Epithelial cell of esophagus (primary cell): ENCODE measurements at regions not wholly inside any gene's neighbourhood (a gene's known extent, or its start where the extent isn't known, plus 50 kb on each side); places are given as distances from the start of the nearest gene placed in this dataset.
"Not testable (repeated sequence)": the region's sequence is repeated elsewhere in the genome, so short reads cannot be mapped to it uniquely, and the experiment has no call there.

Experiments
- DNase-seq: peaks from one replicate; pipeline ENCODE4 v3.0.0; 2010; ENCODE audit warnings: low read depth
- H3K4me3 ChIP-seq: 2 replicates; pipeline ENCODE4 v1.5.1; 2011; ENCODE audit warnings: mild to moderate bottlenecking, low read length, control low read depth
- TF ChIP-seq, protein P1 (sequence below): IDR thresholded peaks from 2 replicates; pipeline ENCODE4 v1.5.1; 2011; ENCODE audit warnings: low read depth, mild to moderate bottlenecking, low read length, control low read depth, inconsistent platforms; ENCODE audit not compliant: insufficient read depth; ENCODE audit errors: missing control alignments

DNA sequence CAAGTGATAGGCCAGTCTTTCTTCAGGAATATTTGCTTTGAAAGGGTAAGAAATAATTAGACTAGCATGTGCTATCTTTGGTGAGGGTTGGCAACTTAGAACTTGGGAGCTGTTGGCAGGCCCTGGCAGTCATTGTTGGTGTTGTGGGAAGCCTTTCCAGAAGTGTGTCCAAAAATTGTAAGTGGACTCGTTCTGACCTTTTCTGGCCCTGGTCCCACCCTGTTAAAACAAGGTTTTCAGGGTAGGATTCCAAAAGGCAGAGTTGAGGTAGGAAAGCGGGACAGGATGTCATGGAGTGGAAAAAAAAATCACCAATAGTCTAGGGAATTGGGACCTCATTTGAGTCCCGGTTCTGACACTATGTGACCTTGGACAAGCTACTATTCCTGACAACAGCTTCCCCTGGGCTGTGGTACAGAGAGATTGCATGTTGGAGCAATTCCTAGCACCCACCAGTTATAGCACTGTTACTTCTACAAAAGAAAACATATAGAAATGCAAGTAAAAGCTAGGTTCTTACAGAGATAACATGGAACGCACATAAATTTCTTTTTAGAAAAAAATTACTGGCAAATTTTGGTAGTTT is 299.3 kb upstream of the DDI1 start:
- TF ChIP-seq, protein P1, sequence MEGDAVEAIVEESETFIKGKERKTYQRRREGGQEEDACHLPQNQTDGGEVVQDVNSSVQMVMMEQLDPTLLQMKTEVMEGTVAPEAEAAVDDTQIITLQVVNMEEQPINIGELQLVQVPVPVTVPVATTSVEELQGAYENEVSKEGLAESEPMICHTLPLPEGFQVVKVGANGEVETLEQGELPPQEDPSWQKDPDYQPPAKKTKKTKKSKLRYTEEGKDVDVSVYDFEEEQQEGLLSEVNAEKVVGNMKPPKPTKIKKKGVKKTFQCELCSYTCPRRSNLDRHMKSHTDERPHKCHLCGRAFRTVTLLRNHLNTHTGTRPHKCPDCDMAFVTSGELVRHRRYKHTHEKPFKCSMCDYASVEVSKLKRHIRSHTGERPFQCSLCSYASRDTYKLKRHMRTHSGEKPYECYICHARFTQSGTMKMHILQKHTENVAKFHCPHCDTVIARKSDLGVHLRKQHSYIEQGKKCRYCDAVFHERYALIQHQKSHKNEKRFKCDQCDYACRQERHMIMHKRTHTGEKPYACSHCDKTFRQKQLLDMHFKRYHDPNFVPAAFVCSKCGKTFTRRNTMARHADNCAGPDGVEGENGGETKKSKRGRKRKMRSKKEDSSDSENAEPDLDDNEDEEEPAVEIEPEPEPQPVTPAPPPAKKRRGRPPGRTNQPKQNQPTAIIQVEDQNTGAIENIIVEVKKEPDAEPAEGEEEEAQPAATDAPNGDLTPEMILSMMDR = no peak
- no peak overlapping the region for H3K4me3 ChIP-seq
- no peak for DNase-seq

DNA sequence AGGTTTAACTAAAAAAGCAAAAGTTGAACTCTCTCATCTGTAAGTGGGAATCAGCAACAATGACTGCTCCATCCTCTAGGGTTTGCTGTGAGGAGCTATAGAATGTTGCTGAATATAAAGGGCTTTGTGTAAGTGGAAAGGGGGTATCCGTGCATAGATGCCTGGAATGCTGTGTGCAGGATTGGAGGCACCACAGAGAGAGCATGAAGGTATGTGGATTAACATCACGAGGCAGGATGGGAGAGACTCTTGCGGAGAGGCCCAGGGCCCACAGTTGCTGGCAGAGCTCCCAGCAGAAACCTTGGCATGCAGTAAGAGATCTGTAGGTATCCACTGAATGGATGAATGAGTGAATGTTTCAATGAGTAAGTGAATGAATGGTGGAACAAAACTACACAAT is 298.7 kb upstream of the DDI1 start:
- no peak for DNase-seq
- TF ChIP-seq, protein P1 = no peak
- no peak overlapping the region for H3K4me3 ChIP-seq

DNA sequence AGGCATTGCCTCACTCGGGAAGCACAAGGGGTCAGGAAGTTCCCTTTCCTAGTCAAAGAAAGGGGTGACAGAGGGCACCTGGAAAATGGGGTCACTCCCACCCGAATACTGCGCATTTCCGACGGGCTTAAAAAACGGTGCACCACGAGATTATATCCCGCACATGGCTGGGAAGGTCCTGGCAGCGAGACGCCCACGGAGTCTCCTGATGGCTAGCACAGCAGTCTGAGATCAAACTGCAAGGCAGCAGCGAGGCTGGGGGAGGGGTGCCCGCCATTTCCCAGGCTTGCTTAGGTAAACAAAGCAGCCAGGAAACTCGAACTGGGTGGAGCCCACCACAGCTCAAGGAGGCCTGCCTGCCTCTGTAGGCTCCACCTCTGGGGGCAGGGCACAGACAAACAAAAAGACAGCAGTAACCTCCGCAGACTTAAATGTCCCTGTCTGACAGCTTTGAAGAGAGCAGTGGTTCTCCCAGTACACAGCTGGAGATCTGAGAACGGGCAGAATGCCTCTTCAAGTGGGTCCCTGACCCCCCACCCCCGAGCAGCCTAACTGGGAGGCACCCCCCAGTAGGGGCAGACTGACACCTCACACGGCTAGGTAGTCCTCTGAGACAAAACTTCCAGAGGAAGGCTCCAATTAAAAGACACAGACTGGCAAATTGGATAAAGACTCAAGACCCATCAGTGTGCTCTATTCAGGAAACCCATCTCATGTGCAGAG is 297.2 kb upstream of the DDI1 start:
- H3K4me3 ChIP-seq, DNase-seq: not testable (repeated sequence)

DNA sequence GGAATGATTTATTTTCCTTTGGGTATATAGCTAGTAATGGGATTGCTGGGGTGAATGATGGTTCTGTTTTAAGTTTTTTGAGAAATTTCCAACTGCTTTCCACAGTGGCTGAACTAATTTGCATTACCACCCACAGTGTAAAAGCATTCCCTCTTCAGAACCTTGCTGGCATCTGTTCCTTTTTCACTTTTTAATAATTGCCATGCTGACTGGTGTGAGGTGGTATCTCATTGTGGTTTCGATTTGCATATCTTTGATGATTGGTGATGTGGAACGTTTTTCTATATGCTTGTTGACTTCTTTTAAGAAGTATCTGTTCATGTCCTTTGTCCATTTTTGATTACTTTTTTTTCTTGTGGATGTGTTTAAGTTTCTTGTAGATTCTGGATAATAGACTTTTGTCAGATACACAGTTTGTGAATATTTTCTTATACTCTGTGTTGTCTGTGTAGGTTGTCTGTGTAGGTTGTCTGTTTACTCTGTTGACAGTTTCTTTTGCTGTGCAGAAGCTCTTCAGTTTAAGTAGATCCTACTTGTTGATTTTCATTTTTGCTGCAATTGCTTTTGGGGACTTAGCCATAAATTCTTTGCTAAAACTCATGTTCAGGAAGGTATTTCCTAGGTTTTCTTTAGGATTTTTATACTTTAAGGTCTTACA is 291.8 kb upstream of the DDI1 start:
- no peak for DNase-seq
- TF ChIP-seq, protein P1 = no peak
- no peak overlapping the region for H3K4me3 ChIP-seq

DNA sequence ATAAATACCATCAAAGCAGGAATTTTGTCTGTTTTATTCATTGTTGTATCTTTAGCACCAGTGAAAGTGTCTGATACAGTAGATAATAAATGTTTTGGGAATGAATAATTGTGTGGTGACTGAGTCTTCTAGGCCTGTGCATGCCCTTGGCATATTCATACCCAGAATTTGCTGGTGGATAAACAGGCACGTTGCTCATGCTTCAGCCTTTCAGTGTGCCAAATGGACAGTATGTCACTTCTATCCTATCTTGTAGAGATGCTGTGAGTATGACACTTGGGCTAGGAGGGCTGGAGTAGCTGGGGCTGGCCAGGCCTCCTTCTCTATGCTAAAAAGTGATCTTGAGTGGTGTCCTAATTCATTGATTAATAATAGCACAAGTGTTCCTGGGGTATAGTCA is 287.3 kb upstream of the DDI1 start:
- DNase-seq = peak; percentile 71
- no peak overlapping the region for H3K4me3 ChIP-seq
- TF ChIP-seq, protein P1 = no peak

DNA sequence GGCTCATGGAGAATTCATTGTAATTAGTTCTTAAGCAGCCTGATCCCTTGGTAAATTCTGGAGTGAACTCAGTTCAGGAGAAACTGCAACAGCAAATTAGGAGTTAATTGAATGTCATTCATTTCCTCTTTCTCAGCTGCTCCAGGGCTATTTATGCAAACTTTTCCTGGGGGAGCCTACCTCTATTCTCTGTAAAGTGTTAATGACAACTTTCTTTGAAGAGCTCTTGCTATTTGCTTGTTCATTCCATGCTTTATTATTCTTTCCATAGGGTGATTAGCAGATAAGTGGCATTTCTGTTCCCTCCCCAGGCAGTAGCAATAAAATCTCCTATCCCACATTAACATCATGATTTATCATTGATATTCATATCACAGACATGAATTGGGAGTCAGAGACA is 267.6 kb upstream of the DDI1 start:
- H3K4me3 ChIP-seq = no peak overlapping the region
- no peak for DNase-seq
- TF ChIP-seq, protein P1 = no peak

DNA sequence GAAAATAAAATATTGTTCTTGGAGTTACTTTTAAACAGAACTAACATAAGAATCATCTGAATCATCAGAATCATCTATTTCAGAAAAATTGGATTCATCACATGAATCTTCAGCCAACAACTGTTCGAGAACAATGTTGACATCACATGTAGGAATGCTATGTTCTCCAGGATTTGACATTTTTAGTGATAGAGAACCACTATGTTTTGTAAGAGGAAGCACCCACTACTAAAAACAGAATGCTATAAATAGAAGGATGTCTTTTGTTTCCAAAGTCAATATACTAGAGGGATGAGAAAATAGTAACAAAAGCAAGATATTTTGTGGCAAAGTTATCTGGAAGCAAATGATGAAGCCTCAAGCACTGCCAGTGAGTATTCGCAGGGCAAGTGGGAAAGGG is 263.4 kb upstream of the DDI1 start:
- H3K4me3 ChIP-seq = no peak overlapping the region
- TF ChIP-seq, protein P1 = no peak
- no peak for DNase-seq
